K562 (cell line): ENCODE measurements at regions not wholly inside any gene's neighbourhood (a gene's known extent, or its start where the extent isn't known, plus 50 kb on each side); places are given as distances from the start of the nearest gene placed in this dataset.

ENCODE experiments used
- ATAC-seq: fragments of 200-7000 bp; cut with Tn5 transposase; 3 replicates; pipeline ENCODE4 v1.9.1; 2020; ENCODE audit warnings: moderate library complexity
- BruUV-seq: library from RNA; stranded (reverse); fragments of 400-500 nt; replicated peaks from 2 replicates; lab custom pipeline; 2021; lab: Mats Ljungman, UMichigan
- CTCF ChIA-PET: fragments of 300-600 bp; formaldehyde crosslinking; extraction: SDS; loops from one replicate; lab custom pipeline; 2021; ENCODE audit warnings: low intra/inter-chr PET ratio; lab: Yijun Ruan, JAX
- POLR2A ChIA-PET: fragments of 300-600, 350-650 bp; sonication (Branson Sonifier 250); formaldehyde crosslinking; extraction: SDS; loops from one replicate; lab custom pipeline; 2021; ENCODE audit warnings: antibody characterized with exemption, inconsistent platforms; lab: Yijun Ruan, JAX
- DNase-seq, 4 experiments: peaks; one replicate each; pipeline versions ENCODE4 v3.0.0 to v3.0.0-alpha.2; 2011 to 2018; ENCODE audit warnings: low spot score in 3 of 4, mixed read lengths in 3 of 4; ENCODE audit errors: extremely low read depth in 1 of 4
- FAIRE-seq: peaks from 2 replicates; lab custom pipeline; 2011; peaks lifted over from hg19 to GRCh38; lab: Jason Lieb, UNC
- H2AFZ ChIP-seq: 2 replicates; pipeline ENCODE4 v1.6.0; 2011; ENCODE audit warnings: low read depth, low read length, control low read depth, inconsistent platforms
- H3K27ac ChIP-seq: fragments of 200-600 bp; 3 replicates; pipeline ENCODE4 v1.8.0; 2011; ENCODE audit warnings: low read depth, mild to moderate bottlenecking, control low read depth, inconsistent platforms, low read length, moderate library complexity, mixed read lengths; ENCODE audit errors: extremely low read depth
- H3K27me3 ChIP-seq, 2 experiments: fragments of 300-600 bp in 1 of 2; 2 replicates in 1 of 2; 3 replicates in 1 of 2; pipeline versions ENCODE4 v1.6.0 to v1.8.0; 2011; ENCODE audit warnings: inconsistent platforms in 2 of 2, low read length in 2 of 2, mild to moderate bottlenecking in 1 of 2, mixed read lengths in 1 of 2, moderate library complexity in 1 of 2; ENCODE audit not compliant: control insufficient read depth in 2 of 2, insufficient read depth in 2 of 2
- H3K36me3 ChIP-seq: fragments of 300-600 bp; 3 replicates; pipeline ENCODE4 v1.8.0; 2011; ENCODE audit warnings: mild to moderate bottlenecking, low read length, inconsistent platforms; ENCODE audit not compliant: control insufficient read depth, insufficient read depth
- H3K4me1 ChIP-seq, 2 experiments: fragments of 200-600 bp in 1 of 2; replicated peaks in 1 of 2; 2 replicates in 1 of 2; 3 replicates in 1 of 2; pipeline versions ENCODE4 v1.5.1 to v1.8.0; 2011; ENCODE audit warnings: inconsistent platforms in 2 of 2, low read length in 2 of 2, mild to moderate bottlenecking in 1 of 2, mixed read lengths in 1 of 2, moderate library complexity in 1 of 2; ENCODE audit not compliant: control insufficient read depth in 2 of 2, insufficient read depth in 2 of 2
- H3K4me2 ChIP-seq: 2 replicates; pipeline ENCODE4 v1.6.1; 2011; ENCODE audit warnings: low read length, control low read depth, inconsistent platforms, mixed read lengths; ENCODE audit not compliant: insufficient read depth
- H3K4me3 ChIP-seq: fragments of 200-600 bp; sonication (generic), shearing (Covaris generic); 2 replicates; pipeline ENCODE4 v1.5.1; 2016; ENCODE audit warnings: control low read depth, inconsistent platforms
- H3K79me2 ChIP-seq: fragments of 200-600 bp; 3 replicates; pipeline ENCODE4 v1.8.0; 2011; ENCODE audit warnings: low read length, inconsistent platforms; ENCODE audit not compliant: control insufficient read depth, insufficient read depth
- H3K9ac ChIP-seq, 2 experiments: 2 replicates each; pipeline versions ENCODE4 v1.6.0 to v1.6.1; 2011; ENCODE audit warnings: low read depth in 2 of 2, low read length in 2 of 2, control low read depth in 1 of 2, inconsistent platforms in 1 of 2, mild to moderate bottlenecking in 1 of 2, mixed read lengths in 1 of 2; ENCODE audit not compliant: insufficient read depth in 1 of 2
- H3K9me1 ChIP-seq: one replicate; pipeline ENCODE4 v1.6.0; 2011; ENCODE audit warnings: inconsistent platforms, mild to moderate bottlenecking, low read length, moderate library complexity; ENCODE audit not compliant: control insufficient read depth, insufficient read depth
- H3K9me3 ChIP-seq: replicated peaks from 2 replicates; pipeline ENCODE4 v1.5.1; 2011; ENCODE audit warnings: low read depth, low read length, inconsistent platforms; ENCODE audit not compliant: control insufficient read depth, insufficient read depth
- H4K20me1 ChIP-seq: replicated peaks from 2 replicates; pipeline ENCODE4 v1.6.1; 2011; ENCODE audit warnings: low read length, inconsistent platforms, mixed read lengths; ENCODE audit not compliant: control insufficient read depth, insufficient read depth
- BRF1 ChIP-seq: IDR thresholded peaks from 3 replicates; pipeline ENCODE4 v1.6.1; 2011; ENCODE audit warnings: borderline replicate concordance, mild to moderate bottlenecking; ENCODE audit not compliant: insufficient read length; ENCODE audit errors: extremely low read depth
- CBX5 ChIP-seq: IDR thresholded peaks from 2 replicates; pipeline ENCODE4 v1.6.1; 2014; ENCODE audit warnings: low read depth, borderline replicate concordance
- NR2C1 ChIP-seq, 2 experiments: fragments of 450-650 bp; IDR thresholded peaks; 2 replicates each; pipeline ENCODE4 v1.6.1; 2017; ENCODE audit warnings: mild to moderate bottlenecking in 2 of 2, antibody characterized with exemption in 1 of 2, inconsistent platforms in 1 of 2, missing compliant biosample characterization in 1 of 2, missing genetic modification characterization in 1 of 2
- RUNX1 ChIP-seq: sonication (generic); IDR thresholded peaks from 2 replicates; pipeline ENCODE4 v1.6.1; 2016; ENCODE audit warnings: antibody characterized with exemption, low read depth
- SPI1 ChIP-seq: IDR thresholded peaks from 2 replicates; pipeline ENCODE4 v1.6.1; 2011; ENCODE audit warnings: low read depth, low read length, control low read depth, borderline replicate concordance
- ZMIZ1 ChIP-seq, 2 experiments: fragments of 150-350 bp in 1 of 2; IDR thresholded peaks; 2 replicates each; pipeline ENCODE4 v1.6.1; 2012 to 2016; ENCODE audit warnings: low read depth in 2 of 2, low read length in 2 of 2, mild to moderate bottlenecking in 1 of 2, moderate library complexity in 1 of 2
- ZNF511 ChIP-seq: sonication (generic); formaldehyde crosslinking; IDR thresholded peaks from 2 replicates; pipeline ENCODE4 v1.8.0; 2022; ENCODE audit warnings: mild to moderate bottlenecking, missing genetic modification reagents
- WGBS: fragments of 100-300 bp; shearing (Covaris generic); methylation state at CpG from one replicate; pipeline ENCODE4 v1.1.6; 2016; ENCODE audit warnings: low coverage, mixed read lengths; ENCODE audit not compliant: insufficient coverage; ENCODE audit errors: missing lambda C conversion rate; 5-methylcytosine and 5-hydroxymethylcytosine counted together
- in situ Hi-C: fragments of 300-500 bp; cut with MboI; formaldehyde crosslinking; loops from 4 replicates; pipeline ENCODE4 v1.15.0; 2018; ENCODE audit warnings: inconsistent platforms, mixed read lengths
- intact Hi-C: fragments of 100-400 bp; cut with micrococcal nuclease; formaldehyde crosslinking; loops from 2 replicates; pipeline ENCODE4 v1.14.2; 2022

- no peak for FAIRE-seq
- H3K27ac ChIP-seq, result no peak overlapping the region
- H3K4me3 ChIP-seq, result no peak overlapping the region
- intact Hi-C loops (no loop called here), in situ Hi-C loops (no loop called here)
- no peaks in the 10 kb centered on the region for H3K27me3 ChIP-seq
- H3K36me3 ChIP-seq, result no peaks in the 10 kb centered on the region
- ATAC-seq, result no peak
- BruUV-seq, result no TSS peak
- H3K9ac ChIP-seq, result no peak overlapping the region
- no peaks in the 10 kb centered on the region; the same call in 1 of the 2 replicates for H3K9me3 ChIP-seq
- no peak for DNase-seq
- H3K9me1 ChIP-seq, result no peaks in the 10 kb centered on the region
- no peak for TF ChIP-seq BRF1
- no peak for TF ChIP-seq CBX5
- no peak for TF ChIP-seq RUNX1
- no peak for TF ChIP-seq ZNF511
- TF ChIP-seq ZMIZ1 (IDR thresholded peaks at IDR 0.05; ENCODE audit: low read depth in 2 of 2, low read length in 2 of 2), result no peak
- TF ChIP-seq NR2C1 (IDR thresholded peaks at IDR 0.05), result no peak
- no peak for TF ChIP-seq NR2C1 (tag; IDR thresholded peaks at IDR 0.05)
- no peak for TF ChIP-seq SPI1
- H4K20me1 ChIP-seq, result no peaks in the 10 kb centered on the region
- no peak overlapping the region for H3K4me2 ChIP-seq
- ChIA-PET POLR2A (no interaction called here), CTCF (no interaction called here)
- H2AFZ ChIP-seq, result no peak overlapping the region
- H3K4me1 ChIP-seq, result no peaks in the 10 kb centered on the region
- 2% methylated on average over 3 of the region's 3 CpGs for WGBS
- no peaks in the 10 kb centered on the region for H3K79me2 ChIP-seq
These were observed 448.9 kb upstream of the FZD8 start for GRCh38 chr10:36091007-36091406.
